HepG2 (cell line): ENCODE measurements at regions not wholly inside any gene's neighbourhood (a gene's known extent, or its start where the extent isn't known, plus 50 kb on each side); places are given as distances from the start of the nearest gene placed in this dataset.

Experiments used
- ATAC-seq: fragments of 200-7000 bp; cut with Tn5 transposase; 3 replicates; pipeline ENCODE4 v1.9.1; 2020; ENCODE audit warnings: mild to moderate bottlenecking, moderate library complexity
- BruUV-seq: library from RNA; stranded (reverse); fragments of 400-500 nt; replicated peaks from 2 replicates; lab custom pipeline; 2021; lab: Mats Ljungman, UMichigan
- CTCF ChIA-PET: fragments of 300-600 bp; formaldehyde crosslinking; extraction: SDS; loops from one replicate; lab custom pipeline; 2021; ENCODE audit warnings: low total read pairs, inconsistent platforms, low intra/inter-chr PET ratio; lab: Yijun Ruan, JAX
- POLR2A ChIA-PET: fragments of 350-600 bp; sonication (Branson Sonifier 250); formaldehyde crosslinking; loops from one replicate; lab custom pipeline; 2020; ENCODE audit warnings: antibody characterized with exemption, inconsistent platforms; lab: Yijun Ruan, JAX
- DNase-seq: peaks from one replicate; pipeline ENCODE4 v3.0.0-alpha.2; 2015; ENCODE audit warnings: low spot score
- FAIRE-seq: peaks from 3 replicates; lab custom pipeline; 2011; peaks lifted over from hg19 to GRCh38; lab: Jason Lieb, UNC
- H2AFZ ChIP-seq: one replicate; pipeline ENCODE4 v1.6.1; 2011; ENCODE audit warnings: low read length, inconsistent platforms
- H3K27ac ChIP-seq: fragments of 300-600 bp; 3 replicates; pipeline ENCODE4 v1.8.0; 2011; ENCODE audit warnings: mixed run types, mild to moderate bottlenecking, mixed read lengths, low read length, inconsistent platforms; ENCODE audit not compliant: insufficient read depth; ENCODE audit errors: extremely low read length
- H3K27me3 ChIP-seq, 2 experiments: fragments of 200-600 bp in 1 of 2; 2 replicates in 1 of 2; 3 replicates in 1 of 2; pipeline versions ENCODE4 v1.6.0 to v1.8.0; 2011; ENCODE audit warnings: low read length in 2 of 2, mild to moderate bottlenecking in 2 of 2, moderate library complexity in 2 of 2, inconsistent platforms in 1 of 2; ENCODE audit not compliant: insufficient read depth in 2 of 2, control insufficient read depth in 1 of 2
- H3K36me3 ChIP-seq, 2 experiments: fragments of 200-600 bp in 1 of 2; replicated peaks in 1 of 2; 2 replicates in 1 of 2; 3 replicates in 1 of 2; pipeline versions ENCODE4 v1.5.1 to v1.8.0; 2011; ENCODE audit warnings: low read length in 2 of 2, inconsistent platforms in 1 of 2; ENCODE audit not compliant: insufficient read depth in 2 of 2, control insufficient read depth in 1 of 2
- H3K4me1 ChIP-seq: 2 replicates; pipeline ENCODE4 v1.5.1; 2012; ENCODE audit warnings: low read length, inconsistent platforms; ENCODE audit not compliant: insufficient read depth
- H3K4me2 ChIP-seq: 2 replicates; pipeline ENCODE4 v1.6.0; 2011; ENCODE audit warnings: low read depth, low read length, inconsistent platforms
- H3K4me3 ChIP-seq, 3 experiments: fragments of 200-600 bp in 1 of 3; sonication (generic), shearing (Covaris generic) in 1 of 3; replicated peaks in 1 of 3; 2 replicates each; pipeline ENCODE4 v1.5.1; 2011 to 2016; ENCODE audit warnings: low read length in 3 of 3, inconsistent platforms in 2 of 3, low read depth in 2 of 3, mild to moderate bottlenecking in 2 of 3, control low read depth in 1 of 3, mixed read lengths in 1 of 3; ENCODE audit not compliant: insufficient read depth in 1 of 3
- H3K79me2 ChIP-seq: one replicate; pipeline ENCODE4 v1.6.1; 2011; ENCODE audit warnings: low read length, inconsistent platforms; ENCODE audit not compliant: insufficient read depth
- H3K9ac ChIP-seq: 2 replicates; pipeline ENCODE4 v1.6.0; 2011; ENCODE audit warnings: mild to moderate bottlenecking, low read depth, low read length, inconsistent platforms; ENCODE audit not compliant: insufficient read depth
- H3K9me3 ChIP-seq: 2 replicates; pipeline ENCODE4 v1.5.1; 2012; ENCODE audit warnings: mild to moderate bottlenecking, low read length
- H4K20me1 ChIP-seq: 2 replicates; pipeline ENCODE4 v1.6.0; 2011; ENCODE audit warnings: inconsistent platforms, mild to moderate bottlenecking, low read length, moderate library complexity; ENCODE audit not compliant: insufficient read depth
- CREBL2 ChIP-seq: sonication (generic); formaldehyde crosslinking; IDR thresholded peaks from 2 replicates; pipeline ENCODE4 v1.8.1; 2023; ENCODE audit warnings: missing genetic modification reagents, mild to moderate bottlenecking, borderline replicate concordance
- DNMT3B ChIP-seq: conservative IDR thresholded peaks from 2 replicates; pipeline ENCODE4 v1.6.1; 2016; ENCODE audit warnings: missing biosample characterization, control low read depth
- GATAD1 ChIP-seq: IDR thresholded peaks from 2 replicates; pipeline ENCODE4 v1.6.1; 2016; ENCODE audit warnings: missing genetic modification reagents, missing compliant biosample characterization
- GLMP ChIP-seq: sonication (generic); formaldehyde crosslinking; IDR thresholded peaks from 2 replicates; pipeline ENCODE4 v1.9.0; 2021; ENCODE audit warnings: missing genetic modification reagents, mild to moderate bottlenecking, borderline replicate concordance
- ZNF580 ChIP-seq: IDR thresholded peaks from 2 replicates; pipeline ENCODE4 v1.6.1; 2016; ENCODE audit warnings: low read depth, borderline replicate concordance
- ZNF615 ChIP-seq: sonication (generic); formaldehyde crosslinking; IDR thresholded peaks from 2 replicates; pipeline ENCODE4 v1.5.0; 2020; ENCODE audit warnings: mild to moderate bottlenecking, missing genetic modification reagents, borderline replicate concordance
- WGBS: methylation state at CpG from one replicate; pipeline ENCODE4 v1.1.6; 2017; ENCODE audit warnings: low lambda C conversion rate; 5-methylcytosine and 5-hydroxymethylcytosine counted together
- in situ Hi-C: cut with HindIII; loops from 2 replicates; pipeline ENCODE4 v1.10.0; 2017; ENCODE audit warnings: low pct_unique_long_range_greater_than_20kb; ENCODE audit not compliant: extremely low pct_ligation_motif_present
- intact Hi-C: fragments of 100-400 bp; cut with micrococcal nuclease; formaldehyde crosslinking; loops from one replicate; pipeline ENCODE4 v1.10.0; 2022; ENCODE audit not compliant: unreplicated experiment

- intact Hi-C loops (no loop called here), in situ Hi-C loops (no loop called here)
- ChIA-PET CTCF (no interaction called here), POLR2A (no interaction called here)
- Histone ChIP-seq H3K4me2 (no peak overlapping the region), H3K79me2 (no peaks in the 10 kb centered on the region), H3K9ac (no peak overlapping the region), H2AFZ (no peak overlapping the region), H3K27me3 (no peaks in the 10 kb centered on the region; a peak in 2 of 5 replicates), H3K4me1 (no peaks in the 10 kb centered on the region), H3K27ac (no peak overlapping the region), H4K20me1 (no peaks in the 10 kb centered on the region), H3K4me3 (no peak overlapping the region), H3K36me3 (no peaks in the 10 kb centered on the region), H3K9me3 (no peaks in the 10 kb centered on the region)
- no TSS peak for BruUV-seq
- TF ChIP-seq ZNF580 (CRISPR knock-in tag) (no peak), GLMP (no peak), CREBL2 (CRISPR knock-in tag) (no peak), ZNF615 (CRISPR knock-in tag) (no peak), DNMT3B (no peak), GATAD1 (no peak)
- ATAC-seq = no peak
- no peak for DNase-seq
- WGBS = under 1% methylated on average over 4 of the region's 4 CpGs
- no peak for FAIRE-seq
Observed at GRCh38 chr5:107289030-107289714, 381.6 kb downstream of the EFNA5 start.
